ENCODE measurements at regions not wholly inside any gene's neighbourhood (a gene's known extent, or its start where the extent isn't known, plus 50 kb on each side); places are given as distances from the start of the nearest gene placed in this dataset.

- TF ChIP-seq, protein P1, sequence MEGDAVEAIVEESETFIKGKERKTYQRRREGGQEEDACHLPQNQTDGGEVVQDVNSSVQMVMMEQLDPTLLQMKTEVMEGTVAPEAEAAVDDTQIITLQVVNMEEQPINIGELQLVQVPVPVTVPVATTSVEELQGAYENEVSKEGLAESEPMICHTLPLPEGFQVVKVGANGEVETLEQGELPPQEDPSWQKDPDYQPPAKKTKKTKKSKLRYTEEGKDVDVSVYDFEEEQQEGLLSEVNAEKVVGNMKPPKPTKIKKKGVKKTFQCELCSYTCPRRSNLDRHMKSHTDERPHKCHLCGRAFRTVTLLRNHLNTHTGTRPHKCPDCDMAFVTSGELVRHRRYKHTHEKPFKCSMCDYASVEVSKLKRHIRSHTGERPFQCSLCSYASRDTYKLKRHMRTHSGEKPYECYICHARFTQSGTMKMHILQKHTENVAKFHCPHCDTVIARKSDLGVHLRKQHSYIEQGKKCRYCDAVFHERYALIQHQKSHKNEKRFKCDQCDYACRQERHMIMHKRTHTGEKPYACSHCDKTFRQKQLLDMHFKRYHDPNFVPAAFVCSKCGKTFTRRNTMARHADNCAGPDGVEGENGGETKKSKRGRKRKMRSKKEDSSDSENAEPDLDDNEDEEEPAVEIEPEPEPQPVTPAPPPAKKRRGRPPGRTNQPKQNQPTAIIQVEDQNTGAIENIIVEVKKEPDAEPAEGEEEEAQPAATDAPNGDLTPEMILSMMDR (IDR thresholded peaks at IDR 0.05; ENCODE audit: unreplicated experiment) = no peak
- no peaks in the 10 kb centered on the region for H3K9me3 Mint-ChIP-seq (ENCODE audit: unreplicated experiment)
- H3K4me1 Mint-ChIP-seq (ENCODE audit: unreplicated experiment) = no peaks in the 10 kb centered on the region
- no peaks in the 10 kb centered on the region for H3K27me3 Mint-ChIP-seq (ENCODE audit: unreplicated experiment)
- no peaks in the 10 kb centered on the region for H3K36me3 Mint-ChIP-seq (ENCODE audit: low read depth, unreplicated experiment)
- H3K27ac Mint-ChIP-seq (ENCODE audit: unreplicated experiment) = no peak overlapping the region
- DNase-seq (ENCODE audit: low spot score) = no peak
- H3K4me3 Mint-ChIP-seq (ENCODE audit: unreplicated experiment) = no peak overlapping the region
Measured at GRCh38 chr10:89829262-89829886, 128.0 kb downstream of the KIF20B start.

GRCh38 chr10:89829887-89830269, 128.5 kb downstream of the KIF20B start:
- Mint-ChIP-seq H3K4me1 (ENCODE audit: unreplicated experiment) (no peaks in the 10 kb centered on the region), H3K4me3 (ENCODE audit: unreplicated experiment) (no peak overlapping the region), H3K27ac (ENCODE audit: unreplicated experiment) (no peak overlapping the region), H3K9me3 (ENCODE audit: unreplicated experiment) (no peaks in the 10 kb centered on the region), H3K27me3 (ENCODE audit: unreplicated experiment) (no peaks in the 10 kb centered on the region), H3K36me3 (ENCODE audit: low read depth, unreplicated experiment) (no peaks in the 10 kb centered on the region)
- TF ChIP-seq, protein P1 (IDR thresholded peaks at IDR 0.05; ENCODE audit: unreplicated experiment) = no peak
- no peak for DNase-seq (ENCODE audit: low spot score)

GRCh38 chr10:89830624-89831023, 129.2 kb downstream of the KIF20B start:
- no peak overlapping the region for H3K27ac Mint-ChIP-seq (ENCODE audit: unreplicated experiment)
- H3K4me1 Mint-ChIP-seq (ENCODE audit: unreplicated experiment) = no peaks in the 10 kb centered on the region
- no peak overlapping the region for H3K4me3 Mint-ChIP-seq (ENCODE audit: unreplicated experiment)
- TF ChIP-seq, protein P1 (IDR thresholded peaks at IDR 0.05; ENCODE audit: unreplicated experiment) = no peak
- no peaks in the 10 kb centered on the region for H3K36me3 Mint-ChIP-seq (ENCODE audit: low read depth, unreplicated experiment)
- H3K9me3 Mint-ChIP-seq (ENCODE audit: unreplicated experiment) = no peaks in the 10 kb centered on the region
- no peaks in the 10 kb centered on the region for H3K27me3 Mint-ChIP-seq (ENCODE audit: unreplicated experiment)
- no peak for DNase-seq (ENCODE audit: low spot score)

- TF ChIP-seq, protein P1 (IDR thresholded peaks at IDR 0.05; ENCODE audit: unreplicated experiment) = no peak
- no peak for DNase-seq (ENCODE audit: low spot score)
- H3K4me3 Mint-ChIP-seq (ENCODE audit: unreplicated experiment) = no peak overlapping the region
- H3K27ac Mint-ChIP-seq (ENCODE audit: unreplicated experiment) = no peak overlapping the region
- H3K36me3 Mint-ChIP-seq (ENCODE audit: low read depth, unreplicated experiment) = no peaks in the 10 kb centered on the region
- no peaks in the 10 kb centered on the region for H3K27me3 Mint-ChIP-seq (ENCODE audit: unreplicated experiment)
- H3K4me1 Mint-ChIP-seq (ENCODE audit: unreplicated experiment) = no peaks in the 10 kb centered on the region
- H3K9me3 Mint-ChIP-seq (ENCODE audit: unreplicated experiment) = no peaks in the 10 kb centered on the region
Measured at GRCh38 chr10:89836840-89837164, 135.4 kb downstream of the KIF20B start.

DNA sequence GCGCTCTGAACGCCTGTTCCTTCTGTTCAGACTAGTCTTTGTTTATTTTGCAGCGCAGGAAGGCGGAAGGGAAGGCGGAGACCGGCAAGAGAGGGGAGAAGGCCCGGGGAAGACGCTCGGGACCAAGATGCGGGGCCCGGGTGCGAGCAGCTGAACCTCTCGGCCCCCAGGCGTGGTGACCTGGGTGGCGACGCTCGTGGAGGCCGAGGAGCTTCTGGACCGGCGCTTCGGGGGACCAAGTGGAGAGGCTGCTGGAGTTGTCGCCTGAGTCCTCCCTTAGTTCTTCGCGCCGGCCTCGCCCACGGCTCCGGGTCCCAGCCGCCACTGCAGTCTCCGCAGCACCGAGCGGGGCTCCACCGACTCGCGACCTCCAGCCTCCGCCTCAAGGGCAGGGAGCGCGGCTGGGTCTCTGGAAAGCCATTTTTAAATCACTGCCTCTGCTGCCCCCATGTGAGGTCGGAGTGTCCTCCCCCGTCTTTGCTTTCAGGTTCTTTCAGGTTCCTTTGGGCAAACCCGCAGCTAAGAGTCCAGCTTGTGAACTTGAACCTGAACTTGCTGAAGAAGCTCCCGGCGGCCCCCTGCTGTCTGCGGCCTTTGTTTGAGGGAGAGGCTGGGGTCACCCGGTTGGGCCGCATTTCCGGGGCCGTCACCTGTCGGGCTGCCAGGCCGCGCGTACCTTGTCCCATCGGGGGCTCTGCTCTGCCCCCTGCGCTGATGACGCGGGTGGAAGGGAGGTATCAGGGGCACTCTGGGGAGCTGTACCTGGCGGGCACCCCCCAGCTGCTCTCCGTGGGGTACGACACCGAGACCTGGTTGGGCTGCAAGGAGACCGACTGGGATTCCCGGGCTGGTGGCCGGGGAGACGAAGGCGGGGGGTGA, 136.0 kb downstream of the KIF20B start:
- TF ChIP-seq, protein P1 (IDR thresholded peaks at IDR 0.05; ENCODE audit: unreplicated experiment) = no peak
- H3K36me3 Mint-ChIP-seq (ENCODE audit: low read depth, unreplicated experiment) = no peaks in the 10 kb centered on the region
- no peaks in the 10 kb centered on the region for H3K4me1 Mint-ChIP-seq (ENCODE audit: unreplicated experiment)
- no peak for DNase-seq (ENCODE audit: low spot score)
- no peaks in the 10 kb centered on the region for H3K27me3 Mint-ChIP-seq (ENCODE audit: unreplicated experiment)
- no peaks in the 10 kb centered on the region for H3K9me3 Mint-ChIP-seq (ENCODE audit: unreplicated experiment)
- H3K4me3 Mint-ChIP-seq (ENCODE audit: unreplicated experiment) = no peak overlapping the region
- H3K27ac Mint-ChIP-seq (ENCODE audit: unreplicated experiment) = no peak overlapping the region

Data from endothelial cell (in vitro differentiated cells).